GM12872 (cell line): ENCODE measurements at regions not wholly inside any gene's neighbourhood (a gene's known extent, or its start where the extent isn't known, plus 50 kb on each side); places are given as distances from the start of the nearest gene placed in this dataset.

ENCODE experiments used
- CTCF ChIP-seq: IDR thresholded peaks from 3 replicates; pipeline ENCODE4 v1.5.1; 2011; ENCODE audit warnings: low read depth, mild to moderate bottlenecking, low read length, moderate library complexity; ENCODE audit not compliant: insufficient read depth

GRCh38 chr7:7104314-7104698 lies 78.0 kb upstream of the C1GALT1 start:
- TF ChIP-seq CTCF = no peak

- no peak for TF ChIP-seq CTCF
Measured at GRCh38 chr7:7104971-7105370, 77.4 kb upstream of the C1GALT1 start.

- TF ChIP-seq CTCF = no peak
Measured at GRCh38 chr7:7105800-7106582, 76.4 kb upstream of the C1GALT1 start.

- TF ChIP-seq CTCF = no peak
Measured at GRCh38 chr7:7108931-7109330, 73.4 kb upstream of the C1GALT1 start.

GRCh38 chr7:7109934-7110333 lies 72.4 kb upstream of the C1GALT1 start:
- no peak for TF ChIP-seq CTCF

GRCh38 chr7:7110706-7111105 lies 71.6 kb upstream of the C1GALT1 start:
- TF ChIP-seq CTCF = no peak

GRCh38 chr7:7112868-7113267 lies 69.5 kb upstream of the C1GALT1 start:
- no peak for TF ChIP-seq CTCF
